ENCODE measurements at regions not wholly inside any gene's neighbourhood (a gene's known extent, or its start where the extent isn't known, plus 50 kb on each side); places are given as distances from the start of the nearest gene placed in this dataset.

GRCh38 chr13:76809389-76809788 lies 76.8 kb downstream of the KCTD12 start:
- Mint-ChIP-seq H3K36me3 (ENCODE audit: insufficient read depth) (no peaks in the 10 kb centered on the region), H3K27me3 (peaks cover 11 to 48% of the 10 kb centered on the region in 2 donors), H3K4me1 (ENCODE audit: low read depth in 2 of 2) (no peaks in the 10 kb centered on the region), H3K27ac (no peak overlapping the region), H3K9me3 (no peaks in the 10 kb centered on the region), H3K4me3 (no peak overlapping the region)
- DNase-seq (no peak), ATAC-seq (replicated peaks) (no peak)

GRCh38 chr13:76808927-76809326 lies 77.3 kb downstream of the KCTD12 start:
- H3K4me1 Mint-ChIP-seq (ENCODE audit: low read depth in 2 of 2) = no peaks in the 10 kb centered on the region
- ATAC-seq (replicated peaks) = no peak
- DNase-seq = no peak
- no peak overlapping the region for H3K4me3 Mint-ChIP-seq
- H3K36me3 Mint-ChIP-seq (ENCODE audit: insufficient read depth) = no peaks in the 10 kb centered on the region
- H3K27me3 Mint-ChIP-seq = peaks cover 6 to 46% of the 10 kb centered on the region in 2 donors
- H3K9me3 Mint-ChIP-seq = no peaks in the 10 kb centered on the region
- no peak overlapping the region for H3K27ac Mint-ChIP-seq

GRCh38 chr13:76804801-76805200 lies 81.4 kb downstream of the KCTD12 start:
- Mint-ChIP-seq H3K27ac (no peak overlapping the region), H3K9me3 (no peaks in the 10 kb centered on the region), H3K4me1 (ENCODE audit: low read depth in 2 of 2) (no peaks in the 10 kb centered on the region), H3K4me3 (no peak overlapping the region), H3K36me3 (ENCODE audit: insufficient read depth) (no peaks in the 10 kb centered on the region), H3K27me3 (peaks cover 6 to 30% of the 10 kb centered on the region in 2 donors)
- ATAC-seq (replicated peaks) = no peak
- no peak for DNase-seq

- no peaks in the 10 kb centered on the region for H3K4me1 Mint-ChIP-seq (ENCODE audit: low read depth in 2 of 2)
- H3K36me3 Mint-ChIP-seq (ENCODE audit: insufficient read depth) = no peaks in the 10 kb centered on the region
- no peak overlapping the region for H3K27ac Mint-ChIP-seq
- H3K9me3 Mint-ChIP-seq = no peaks in the 10 kb centered on the region
- DNase-seq (no peak), ATAC-seq (replicated peaks) (no peak)
- H3K4me3 Mint-ChIP-seq = no peak overlapping the region
- peaks cover 6 to 33% of the 10 kb centered on the region in 2 donors for H3K27me3 Mint-ChIP-seq
Measured at GRCh38 chr13:76803831-76804230, 82.4 kb downstream of the KCTD12 start.

GRCh38 chr13:76800943-76801342 lies 85.3 kb downstream of the KCTD12 start:
- Mint-ChIP-seq H3K27me3 (peaks cover 16 to 39% of the 10 kb centered on the region in 2 donors), H3K4me3 (no peak overlapping the region), H3K36me3 (ENCODE audit: insufficient read depth) (no peaks in the 10 kb centered on the region), H3K4me1 (ENCODE audit: low read depth in 2 of 2) (no peaks in the 10 kb centered on the region), H3K27ac (no peak overlapping the region), H3K9me3 (no peaks in the 10 kb centered on the region)
- no peak for ATAC-seq (replicated peaks)
- no peak for DNase-seq

- ATAC-seq (replicated peaks) (no peak), DNase-seq (no peak)
- no peak overlapping the region for H3K4me3 Mint-ChIP-seq
- H3K9me3 Mint-ChIP-seq = no peaks in the 10 kb centered on the region
- no peak overlapping the region for H3K27ac Mint-ChIP-seq
- H3K27me3 Mint-ChIP-seq = peaks cover 29 to 49% of the 10 kb centered on the region in 2 donors
- no peaks in the 10 kb centered on the region for H3K36me3 Mint-ChIP-seq (ENCODE audit: insufficient read depth)
- H3K4me1 Mint-ChIP-seq (ENCODE audit: low read depth in 2 of 2) = no peaks in the 10 kb centered on the region
Measured at GRCh38 chr13:76799696-76800095, 86.5 kb downstream of the KCTD12 start.

GRCh38 chr13:76798037-76798436 lies 88.2 kb downstream of the KCTD12 start:
- H3K4me3 Mint-ChIP-seq = no peak overlapping the region
- H3K4me1 Mint-ChIP-seq (ENCODE audit: low read depth in 2 of 2) = no peaks in the 10 kb centered on the region
- peaks cover 30 to 45% of the 10 kb centered on the region in 2 donors for H3K27me3 Mint-ChIP-seq
- ATAC-seq (replicated peaks) = peak; percentile 35
- no peak for DNase-seq
- H3K27ac Mint-ChIP-seq = no peak overlapping the region
- no peaks in the 10 kb centered on the region for H3K36me3 Mint-ChIP-seq (ENCODE audit: insufficient read depth)
- no peaks in the 10 kb centered on the region for H3K9me3 Mint-ChIP-seq

GRCh38 chr13:76797361-76797760 lies 88.8 kb downstream of the KCTD12 start:
- Mint-ChIP-seq H3K36me3 (ENCODE audit: insufficient read depth) (no peaks in the 10 kb centered on the region), H3K27me3 (peaks cover 33 to 52% of the 10 kb centered on the region in 2 donors), H3K4me1 (ENCODE audit: low read depth in 2 of 2) (no peaks in the 10 kb centered on the region), H3K9me3 (no peaks in the 10 kb centered on the region), H3K4me3 (no peak overlapping the region), H3K27ac (no peak overlapping the region)
- DNase-seq (no peak), ATAC-seq (replicated peaks) (no peak)

GRCh38 chr13:76796851-76797250 lies 89.4 kb downstream of the KCTD12 start:
- no peaks in the 10 kb centered on the region for H3K9me3 Mint-ChIP-seq
- H3K4me1 Mint-ChIP-seq (ENCODE audit: low read depth in 2 of 2) = no peaks in the 10 kb centered on the region
- no peak overlapping the region for H3K27ac Mint-ChIP-seq
- H3K27me3 Mint-ChIP-seq = peaks cover 29 to 53% of the 10 kb centered on the region in 2 donors
- H3K4me3 Mint-ChIP-seq = no peak overlapping the region
- no peak for DNase-seq
- H3K36me3 Mint-ChIP-seq (ENCODE audit: insufficient read depth) = no peaks in the 10 kb centered on the region
- no peak for ATAC-seq (replicated peaks)

- Mint-ChIP-seq H3K27ac (no peak overlapping the region), H3K9me3 (no peaks in the 10 kb centered on the region), H3K4me3 (no peak overlapping the region), H3K4me1 (ENCODE audit: low read depth in 2 of 2) (no peaks in the 10 kb centered on the region), H3K36me3 (ENCODE audit: insufficient read depth) (no peaks in the 10 kb centered on the region), H3K27me3 (peaks cover 29 to 51% of the 10 kb centered on the region in 2 donors)
- no peak for DNase-seq
- no peak for ATAC-seq (replicated peaks)
Measured at GRCh38 chr13:76795701-76796695, 90.2 kb downstream of the KCTD12 start.

GRCh38 chr13:76792731-76793347 lies 93.4 kb downstream of the KCTD12 start:
- H3K4me3 Mint-ChIP-seq = no peak overlapping the region
- ATAC-seq (replicated peaks) = no peak
- no peaks in the 10 kb centered on the region for H3K4me1 Mint-ChIP-seq (ENCODE audit: low read depth in 2 of 2)
- no peak overlapping the region for H3K27ac Mint-ChIP-seq
- no peaks in the 10 kb centered on the region for H3K36me3 Mint-ChIP-seq (ENCODE audit: insufficient read depth)
- H3K9me3 Mint-ChIP-seq = no peaks in the 10 kb centered on the region
- H3K27me3 Mint-ChIP-seq = peaks cover 29 to 37% of the 10 kb centered on the region in 2 donors
- no peak for DNase-seq

GRCh38 chr13:76790980-76791819 lies 95.0 kb downstream of the KCTD12 start:
- Mint-ChIP-seq H3K27ac (no peak overlapping the region), H3K36me3 (ENCODE audit: insufficient read depth) (no peaks in the 10 kb centered on the region), H3K27me3 (peaks cover 20 to 25% of the 10 kb centered on the region in 2 donors), H3K4me1 (ENCODE audit: low read depth in 2 of 2) (no peaks in the 10 kb centered on the region), H3K9me3 (no peaks in the 10 kb centered on the region), H3K4me3 (no peak overlapping the region)
- ATAC-seq (replicated peaks) = no peak
- no peak for DNase-seq

GRCh38 chr13:76790526-76790925 lies 95.7 kb downstream of the KCTD12 start:
- Mint-ChIP-seq H3K27me3 (peaks cover 15 to 19% of the 10 kb centered on the region in 2 donors), H3K4me1 (ENCODE audit: low read depth in 2 of 2) (no peaks in the 10 kb centered on the region), H3K9me3 (no peaks in the 10 kb centered on the region), H3K36me3 (ENCODE audit: insufficient read depth) (no peaks in the 10 kb centered on the region), H3K27ac (no peak overlapping the region), H3K4me3 (no peak overlapping the region)
- no peak for DNase-seq
- no peak for ATAC-seq (replicated peaks)

All from effector memory CD8-positive, alpha-beta T cell (primary cell).